NB4 (cell line): ENCODE measurements at regions not wholly inside any gene's neighbourhood (a gene's known extent, or its start where the extent isn't known, plus 50 kb on each side); places are given as distances from the start of the nearest gene placed in this dataset.
"Not testable (repeated sequence)": the region's sequence is repeated elsewhere in the genome, so short reads cannot be mapped to it uniquely, and the experiment has no call there.

Experiments
- DNase-seq: peaks from one replicate; pipeline ENCODE4 v3.0.0; 2010; ENCODE audit warnings: low read depth
- H3K4me3 ChIP-seq: one replicate; pipeline ENCODE4 v1.5.1; 2011; ENCODE audit warnings: mild to moderate bottlenecking, low read depth, low read length, moderate library complexity
- CTCF ChIP-seq: IDR thresholded peaks from one replicate; pipeline ENCODE4 v1.5.1; 2012; ENCODE audit warnings: low read depth, low read length
- MAX ChIP-seq: IDR thresholded peaks from 2 replicates; pipeline ENCODE4 v1.6.1; 2011; ENCODE audit warnings: low read depth, low read length
- MYC ChIP-seq: IDR thresholded peaks from 2 replicates; pipeline ENCODE4 v1.6.1; 2011; ENCODE audit warnings: low read depth, low read length
- POLR2A ChIP-seq: IDR thresholded peaks from 2 replicates; pipeline ENCODE4 v1.6.1; 2011; ENCODE audit warnings: mild to moderate bottlenecking; ENCODE audit not compliant: insufficient read length; ENCODE audit errors: extremely low read depth

- no peak overlapping the region for H3K4me3 ChIP-seq
- TF ChIP-seq CTCF = no peak
- no peak for TF ChIP-seq POLR2A
- no peak for TF ChIP-seq MYC
- TF ChIP-seq MAX = no peak
- DNase-seq = no peak
Measured at GRCh38 chr13:65143920-65144319, 2086.2 kb downstream of the PCDH9 start.

GRCh38 chr13:65133094-65133493 is 2097.0 kb downstream of the PCDH9 start:
- no peak overlapping the region for H3K4me3 ChIP-seq
- DNase-seq = no peak
- TF ChIP-seq CTCF (no peak), POLR2A (no peak), MAX (no peak), MYC (no peak)

GRCh38 chr13:65125236-65125635 is 2104.9 kb downstream of the PCDH9 start:
- no peak overlapping the region for H3K4me3 ChIP-seq
- DNase-seq = no peak
- no peak for TF ChIP-seq POLR2A
- no peak for TF ChIP-seq CTCF
- no peak for TF ChIP-seq MAX
- TF ChIP-seq MYC = no peak

- DNase-seq = no peak
- no peak for TF ChIP-seq MAX
- no peak for TF ChIP-seq CTCF
- no peak for TF ChIP-seq POLR2A
- TF ChIP-seq MYC = no peak
- H3K4me3 ChIP-seq = no peak overlapping the region
Measured at GRCh38 chr13:65112531-65112941, 2117.6 kb downstream of the PCDH9 start.

GRCh38 chr13:65112123-65112522 is 2118.0 kb downstream of the PCDH9 start:
- TF ChIP-seq MYC = no peak
- H3K4me3 ChIP-seq = no peak overlapping the region
- no peak for DNase-seq

GRCh38 chr13:65111223-65111622 is 2118.9 kb downstream of the PCDH9 start:
- DNase-seq = no peak
- H3K4me3 ChIP-seq = no peak overlapping the region
- TF ChIP-seq POLR2A (no peak), MAX (no peak), MYC (no peak), CTCF (no peak)

GRCh38 chr13:65104436-65104835 is 2125.7 kb downstream of the PCDH9 start:
- DNase-seq, H3K4me3 ChIP-seq: not testable (repeated sequence)
